ENCODE measurements at regions not wholly inside any gene's neighbourhood (a gene's known extent, or its start where the extent isn't known, plus 50 kb on each side); places are given as distances from the start of the nearest gene placed in this dataset.
"Not testable (repeated sequence)": the region's sequence is repeated elsewhere in the genome, so short reads cannot be mapped to it uniquely, and the experiment has no call there.

DNA sequence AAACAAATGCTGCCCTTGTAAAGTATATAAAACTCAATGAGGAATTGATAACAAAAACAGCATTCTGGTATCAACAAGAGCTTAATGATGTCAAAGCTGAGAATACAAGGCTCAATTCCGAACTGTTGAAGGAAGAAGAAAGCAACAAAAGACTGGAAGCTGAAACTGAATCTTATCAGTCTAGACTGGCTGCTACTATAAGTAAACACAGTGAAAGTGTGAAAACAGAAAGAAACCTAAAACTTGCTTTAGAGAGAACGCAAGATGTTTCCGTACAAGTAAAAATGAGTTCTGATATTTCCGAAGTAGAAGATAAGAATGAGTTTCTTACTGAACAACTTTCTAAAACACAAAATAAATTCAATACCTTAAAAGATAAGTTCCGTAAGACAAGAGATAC lies 1167.7 kb downstream of the FOXD4L5 start:
- H3K9me2 ChIP-seq; POLR2A ChIA-PET; H3K9ac ChIP-seq; H3K27ac ChIP-seq (ENCODE audit: low read depth in 2 of 2, low read length in 1 of 2); CTCF ChIA-PET; H3K36me3 ChIP-seq (replicated peaks in 1 of 2; ENCODE audit: control insufficient read depth in 1 of 2, insufficient read depth in 2 of 2, low read length in 1 of 2); H2AFZ ChIP-seq (ENCODE audit: low read depth); H3K27me3 ChIP-seq (ENCODE audit: insufficient read depth); H4K20me1 ChIP-seq (ENCODE audit: insufficient read depth); H3K79me2 ChIP-seq (ENCODE audit: insufficient read depth); H3K4me3 ChIP-seq (ENCODE audit: low read depth in 2 of 2, low read length in 1 of 2); H3K9me3 ChIP-seq; H3K4me2 ChIP-seq; DNase-seq; H3K4me1 ChIP-seq (ENCODE audit: control insufficient read depth in 1 of 2, insufficient read depth in 2 of 2, low read depth in 1 of 2, low read length in 1 of 2); H3F3A ChIP-seq (replicated peaks; ENCODE audit: insufficient read depth): not testable (repeated sequence)
- 89% methylated on average over 5 of the region's 5 CpGs for WGBS (ENCODE audit: low lambda C conversion rate)

DNA sequence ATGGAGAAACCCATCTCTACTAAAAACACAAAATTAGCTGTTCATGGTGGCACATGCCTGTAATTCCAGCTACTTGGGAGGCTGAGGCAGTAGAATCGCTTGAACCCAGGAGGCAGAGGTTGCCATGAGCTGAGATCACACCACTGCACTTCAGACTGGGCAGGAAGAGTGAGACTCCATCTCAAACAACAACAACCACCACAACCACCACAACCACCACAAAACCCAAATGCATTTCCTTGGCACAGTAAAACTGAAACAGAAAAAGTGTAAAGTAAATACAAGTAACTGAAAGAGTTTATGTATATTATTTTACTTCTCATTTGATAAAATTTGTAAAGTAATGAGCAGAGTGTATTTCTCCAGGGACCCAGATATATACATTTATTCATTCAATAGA lies 1177.1 kb downstream of the FOXD4L5 start:
- H3K4me2 ChIP-seq; POLR2A ChIA-PET; H2AFZ ChIP-seq (ENCODE audit: low read depth); H3K4me3 ChIP-seq (ENCODE audit: low read depth in 2 of 2, low read length in 1 of 2); DNase-seq; H3K9ac ChIP-seq; H3K9me3 ChIP-seq; H3K27ac ChIP-seq (ENCODE audit: low read depth in 2 of 2, low read length in 1 of 2); H3K79me2 ChIP-seq (ENCODE audit: insufficient read depth); H3F3A ChIP-seq (replicated peaks; ENCODE audit: insufficient read depth); H4K20me1 ChIP-seq (ENCODE audit: insufficient read depth); H3K36me3 ChIP-seq (replicated peaks in 1 of 2; ENCODE audit: control insufficient read depth in 1 of 2, insufficient read depth in 2 of 2, low read length in 1 of 2); H3K27me3 ChIP-seq (ENCODE audit: insufficient read depth); CTCF ChIA-PET; H3K9me2 ChIP-seq; H3K4me1 ChIP-seq (ENCODE audit: control insufficient read depth in 1 of 2, insufficient read depth in 2 of 2, low read depth in 1 of 2, low read length in 1 of 2): not testable (repeated sequence)
- no CpG with 5 or more reads among the region's 1 CpG for WGBS (ENCODE audit: low lambda C conversion rate)

DNA sequence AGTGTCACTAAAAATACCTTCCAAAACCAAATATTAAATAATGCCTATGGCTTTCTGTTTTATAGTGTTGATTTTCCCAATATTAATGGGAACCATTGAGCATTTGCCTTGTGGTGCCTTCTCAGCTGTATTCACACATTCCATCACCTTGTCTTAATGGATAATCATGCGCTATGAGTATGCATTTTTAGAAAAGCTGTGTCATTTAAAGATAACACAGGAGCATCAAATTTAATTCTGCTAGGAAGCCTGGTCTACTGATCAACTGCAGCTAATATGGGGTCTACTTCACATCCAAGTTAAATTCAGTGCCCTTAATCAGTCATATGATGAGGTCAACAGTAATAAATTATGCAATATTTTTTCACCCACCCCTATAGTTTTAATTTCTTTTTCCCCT lies 1177.8 kb downstream of the FOXD4L5 start:
- H2AFZ ChIP-seq (ENCODE audit: low read depth); H3K27me3 ChIP-seq (ENCODE audit: insufficient read depth); H4K20me1 ChIP-seq (ENCODE audit: insufficient read depth); H3K36me3 ChIP-seq (replicated peaks in 1 of 2; ENCODE audit: control insufficient read depth in 1 of 2, insufficient read depth in 2 of 2, low read length in 1 of 2); H3K27ac ChIP-seq (ENCODE audit: low read depth in 2 of 2, low read length in 1 of 2); DNase-seq; CTCF ChIA-PET; H3K9me2 ChIP-seq; H3K9me3 ChIP-seq; H3K79me2 ChIP-seq (ENCODE audit: insufficient read depth); H3K4me1 ChIP-seq (ENCODE audit: control insufficient read depth in 1 of 2, insufficient read depth in 2 of 2, low read depth in 1 of 2, low read length in 1 of 2); H3K4me3 ChIP-seq (ENCODE audit: low read depth in 2 of 2, low read length in 1 of 2); POLR2A ChIA-PET; H3F3A ChIP-seq (replicated peaks; ENCODE audit: insufficient read depth); H3K4me2 ChIP-seq; H3K9ac ChIP-seq: not testable (repeated sequence)
- WGBS (ENCODE audit: low lambda C conversion rate) = 91% methylated on average over 1 of the region's 1 CpG

DNA sequence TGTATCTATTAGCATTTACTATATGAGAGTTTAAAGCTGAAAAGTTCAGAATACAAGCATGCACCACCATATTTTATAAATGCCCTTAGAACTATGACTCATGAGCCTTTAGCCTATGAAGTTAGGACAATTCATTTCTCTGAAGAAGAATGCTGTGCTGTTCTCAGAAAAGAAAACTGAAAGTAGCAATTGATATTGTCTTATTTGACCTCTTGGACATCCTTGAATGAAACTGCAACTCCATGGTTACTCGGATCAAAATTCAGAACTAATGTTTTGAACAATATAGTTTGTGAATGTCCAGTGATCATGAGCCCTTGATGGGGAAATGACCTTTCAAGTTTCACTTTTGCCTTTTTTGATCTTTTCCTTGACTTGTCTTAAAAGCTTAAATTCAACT lies 1179.8 kb downstream of the FOXD4L5 start:
- Histone ChIP-seq H2AFZ (ENCODE audit: low read depth) (peak overlapping the region; percentile 25; the same call in 1 of the 2 replicates), H3K4me2 (0 out of 2 replicates have a peak overlapping the region, but pooled peaks have one; percentile 34)
- H4K20me1 ChIP-seq (ENCODE audit: insufficient read depth); H3K4me1 ChIP-seq (ENCODE audit: control insufficient read depth in 1 of 2, insufficient read depth in 2 of 2, low read depth in 1 of 2, low read length in 1 of 2); H3F3A ChIP-seq (replicated peaks; ENCODE audit: insufficient read depth); H3K4me3 ChIP-seq (ENCODE audit: low read depth in 2 of 2, low read length in 1 of 2); H3K9me2 ChIP-seq; H3K36me3 ChIP-seq (replicated peaks in 1 of 2; ENCODE audit: control insufficient read depth in 1 of 2, insufficient read depth in 2 of 2, low read length in 1 of 2); H3K27me3 ChIP-seq (ENCODE audit: insufficient read depth); CTCF ChIA-PET; DNase-seq; H3K27ac ChIP-seq (ENCODE audit: low read depth in 2 of 2, low read length in 1 of 2); POLR2A ChIA-PET; H3K79me2 ChIP-seq (ENCODE audit: insufficient read depth); H3K9ac ChIP-seq; H3K9me3 ChIP-seq: not testable (repeated sequence)
- WGBS (ENCODE audit: low lambda C conversion rate) = 81% methylated on average over 1 of the region's 1 CpG

- H3K4me2 ChIP-seq; H3F3A ChIP-seq (replicated peaks; ENCODE audit: insufficient read depth); H4K20me1 ChIP-seq (ENCODE audit: insufficient read depth); H3K9me3 ChIP-seq; H3K27ac ChIP-seq (ENCODE audit: low read depth in 2 of 2, low read length in 1 of 2); H3K36me3 ChIP-seq (replicated peaks in 1 of 2; ENCODE audit: control insufficient read depth in 1 of 2, insufficient read depth in 2 of 2, low read length in 1 of 2); DNase-seq; H2AFZ ChIP-seq (ENCODE audit: low read depth); H3K9ac ChIP-seq; H3K27me3 ChIP-seq (ENCODE audit: insufficient read depth); CTCF ChIA-PET; H3K4me1 ChIP-seq (ENCODE audit: control insufficient read depth in 1 of 2, insufficient read depth in 2 of 2, low read depth in 1 of 2, low read length in 1 of 2); POLR2A ChIA-PET; H3K4me3 ChIP-seq (ENCODE audit: low read depth in 2 of 2, low read length in 1 of 2); H3K9me2 ChIP-seq; H3K79me2 ChIP-seq (ENCODE audit: insufficient read depth): not testable (repeated sequence)
- WGBS (ENCODE audit: low lambda C conversion rate) = 73% methylated on average over 3 of the region's 3 CpGs
Observed at GRCh38 chr9:64101504-64101903, 1183.5 kb downstream of the FOXD4L5 start.

DNA sequence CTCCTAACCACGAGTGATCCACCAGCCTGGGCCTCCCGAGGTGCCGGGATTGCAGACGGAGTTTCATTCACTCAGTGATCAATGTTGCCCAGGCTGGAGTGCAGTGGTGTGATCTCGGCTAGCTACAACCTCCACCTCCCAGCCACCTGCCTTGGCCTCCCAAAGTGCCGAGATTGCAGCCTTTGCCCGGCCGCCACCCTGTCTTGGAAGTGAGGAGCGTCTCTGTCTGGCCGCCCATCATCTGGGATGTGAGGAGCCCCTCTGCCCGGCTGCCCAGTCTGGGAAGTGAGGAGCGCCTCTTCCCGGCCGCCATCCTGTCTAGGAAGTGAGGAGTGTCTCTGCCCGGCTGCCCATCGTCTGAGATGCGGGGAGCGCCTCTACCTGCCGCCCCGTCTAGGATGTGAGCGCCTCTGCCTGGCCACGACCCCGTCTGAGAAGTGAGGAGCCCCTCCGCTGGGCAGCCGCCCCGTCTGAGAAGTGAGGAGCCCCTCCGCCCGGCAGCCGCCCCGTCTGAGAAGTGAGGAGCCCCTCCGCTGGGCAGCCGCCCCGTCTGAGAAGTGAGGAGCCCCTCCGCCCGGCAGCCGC lies 1184.3 kb downstream of the FOXD4L5 start:
- DNase-seq; H3K27me3 ChIP-seq (ENCODE audit: insufficient read depth); H3K9ac ChIP-seq; POLR2A ChIA-PET; H2AFZ ChIP-seq (ENCODE audit: low read depth); H3K9me2 ChIP-seq; H3K4me2 ChIP-seq; H3K36me3 ChIP-seq (replicated peaks in 1 of 2; ENCODE audit: control insufficient read depth in 1 of 2, insufficient read depth in 2 of 2, low read length in 1 of 2); CTCF ChIA-PET; H3K4me3 ChIP-seq (ENCODE audit: low read depth in 2 of 2, low read length in 1 of 2); H3K4me1 ChIP-seq (ENCODE audit: control insufficient read depth in 1 of 2, insufficient read depth in 2 of 2, low read depth in 1 of 2, low read length in 1 of 2); H3F3A ChIP-seq (replicated peaks; ENCODE audit: insufficient read depth); H3K9me3 ChIP-seq; H3K27ac ChIP-seq (ENCODE audit: low read depth in 2 of 2, low read length in 1 of 2); H3K79me2 ChIP-seq (ENCODE audit: insufficient read depth); H4K20me1 ChIP-seq (ENCODE audit: insufficient read depth): not testable (repeated sequence)
- 88% methylated on average over 3 of the region's 36 CpGs for WGBS (ENCODE audit: low lambda C conversion rate)

DNA sequence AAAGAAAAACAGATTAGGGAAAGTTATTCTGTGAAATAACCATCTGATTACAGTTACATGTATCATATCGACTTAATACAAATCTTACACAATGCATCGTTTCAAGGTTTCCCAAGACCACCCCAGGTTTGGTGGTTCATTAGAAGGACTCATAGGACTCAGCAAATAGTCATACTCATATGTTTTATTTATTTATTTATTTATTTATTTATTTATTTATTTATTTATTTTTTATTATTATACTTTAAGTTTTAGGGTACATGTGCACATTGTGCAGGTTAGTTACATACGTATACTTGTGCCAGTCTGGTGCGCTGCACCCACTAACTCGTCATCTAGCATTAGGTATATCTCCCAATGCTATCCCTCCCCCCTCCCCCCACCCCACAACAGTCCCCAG lies 1199.0 kb downstream of the FOXD4L5 start:
- H3K4me1 ChIP-seq (ENCODE audit: control insufficient read depth in 1 of 2, insufficient read depth in 2 of 2, low read depth in 1 of 2, low read length in 1 of 2); H3K4me3 ChIP-seq (ENCODE audit: low read depth in 2 of 2, low read length in 1 of 2); H3F3A ChIP-seq (replicated peaks; ENCODE audit: insufficient read depth); H3K27me3 ChIP-seq (ENCODE audit: insufficient read depth); H3K9me3 ChIP-seq; DNase-seq; H2AFZ ChIP-seq (ENCODE audit: low read depth); POLR2A ChIA-PET; H4K20me1 ChIP-seq (ENCODE audit: insufficient read depth); H3K9me2 ChIP-seq; H3K4me2 ChIP-seq; CTCF ChIA-PET; H3K79me2 ChIP-seq (ENCODE audit: insufficient read depth); H3K36me3 ChIP-seq (replicated peaks in 1 of 2; ENCODE audit: control insufficient read depth in 1 of 2, insufficient read depth in 2 of 2, low read length in 1 of 2); H3K27ac ChIP-seq (ENCODE audit: low read depth in 2 of 2, low read length in 1 of 2); H3K9ac ChIP-seq: not testable (repeated sequence)
- 87% methylated on average over 5 of the region's 5 CpGs for WGBS (ENCODE audit: low lambda C conversion rate)

Data from SK-N-SH (cell line).